Epithelial cell of esophagus (primary cell): ENCODE measurements at regions not wholly inside any gene's neighbourhood (a gene's known extent, or its start where the extent isn't known, plus 50 kb on each side); places are given as distances from the start of the nearest gene placed in this dataset.
"Not testable (repeated sequence)": the region's sequence is repeated elsewhere in the genome, so short reads cannot be mapped to it uniquely, and the experiment has no call there.

ENCODE experiments used
- DNase-seq: peaks from one replicate; pipeline ENCODE4 v3.0.0; 2010; ENCODE audit warnings: low read depth
- H3K4me3 ChIP-seq: 2 replicates; pipeline ENCODE4 v1.5.1; 2011; ENCODE audit warnings: mild to moderate bottlenecking, low read length, control low read depth
- TF ChIP-seq, protein P1 (sequence below): IDR thresholded peaks from 2 replicates; pipeline ENCODE4 v1.5.1; 2011; ENCODE audit warnings: low read depth, mild to moderate bottlenecking, low read length, control low read depth, inconsistent platforms; ENCODE audit not compliant: insufficient read depth; ENCODE audit errors: missing control alignments

DNA sequence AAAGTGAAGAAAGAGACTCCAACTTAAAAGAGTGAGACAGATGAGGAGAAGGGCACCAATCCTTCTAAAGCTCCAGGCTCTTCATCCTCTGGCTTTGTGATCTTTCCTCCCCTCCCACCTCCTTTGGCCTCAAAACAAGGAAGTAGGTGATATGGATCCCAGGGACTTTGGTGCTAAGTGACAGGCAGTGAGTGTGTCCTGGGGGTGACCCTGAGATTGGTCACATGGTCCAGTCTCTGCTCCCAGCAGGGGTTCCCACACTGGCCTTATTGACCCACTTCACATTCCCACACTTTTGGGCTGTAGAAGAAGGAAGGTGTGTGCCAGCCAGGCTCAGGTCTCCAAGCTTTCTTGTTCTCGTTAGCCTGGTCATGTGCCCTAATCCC, 401.2 kb upstream of the PROX1 start:
- TF ChIP-seq, protein P1, sequence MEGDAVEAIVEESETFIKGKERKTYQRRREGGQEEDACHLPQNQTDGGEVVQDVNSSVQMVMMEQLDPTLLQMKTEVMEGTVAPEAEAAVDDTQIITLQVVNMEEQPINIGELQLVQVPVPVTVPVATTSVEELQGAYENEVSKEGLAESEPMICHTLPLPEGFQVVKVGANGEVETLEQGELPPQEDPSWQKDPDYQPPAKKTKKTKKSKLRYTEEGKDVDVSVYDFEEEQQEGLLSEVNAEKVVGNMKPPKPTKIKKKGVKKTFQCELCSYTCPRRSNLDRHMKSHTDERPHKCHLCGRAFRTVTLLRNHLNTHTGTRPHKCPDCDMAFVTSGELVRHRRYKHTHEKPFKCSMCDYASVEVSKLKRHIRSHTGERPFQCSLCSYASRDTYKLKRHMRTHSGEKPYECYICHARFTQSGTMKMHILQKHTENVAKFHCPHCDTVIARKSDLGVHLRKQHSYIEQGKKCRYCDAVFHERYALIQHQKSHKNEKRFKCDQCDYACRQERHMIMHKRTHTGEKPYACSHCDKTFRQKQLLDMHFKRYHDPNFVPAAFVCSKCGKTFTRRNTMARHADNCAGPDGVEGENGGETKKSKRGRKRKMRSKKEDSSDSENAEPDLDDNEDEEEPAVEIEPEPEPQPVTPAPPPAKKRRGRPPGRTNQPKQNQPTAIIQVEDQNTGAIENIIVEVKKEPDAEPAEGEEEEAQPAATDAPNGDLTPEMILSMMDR: no peak
- H3K4me3 ChIP-seq: no peak overlapping the region
- DNase-seq: no peak

DNA sequence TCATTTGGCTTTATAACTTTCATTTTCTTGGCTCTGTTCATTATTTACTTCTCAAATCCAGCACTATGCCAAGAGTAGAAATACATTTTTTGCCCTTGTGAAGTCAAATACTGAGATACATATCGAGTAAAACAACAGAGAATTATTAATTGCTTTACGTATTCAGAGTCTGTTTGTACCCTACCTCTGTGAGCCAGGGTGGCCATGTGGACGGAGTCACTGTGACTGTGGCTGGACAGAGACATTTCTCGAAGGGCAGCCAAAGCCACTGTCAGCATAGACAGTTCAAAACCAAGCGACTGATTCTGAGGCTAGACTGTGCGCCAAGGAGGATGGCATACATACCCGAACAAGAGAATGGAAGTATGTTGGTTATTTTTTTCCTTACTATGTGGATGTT, 391.0 kb upstream of the PROX1 start:
- no peak overlapping the region for H3K4me3 ChIP-seq
- TF ChIP-seq, protein P1: no peak
- no peak for DNase-seq

DNA sequence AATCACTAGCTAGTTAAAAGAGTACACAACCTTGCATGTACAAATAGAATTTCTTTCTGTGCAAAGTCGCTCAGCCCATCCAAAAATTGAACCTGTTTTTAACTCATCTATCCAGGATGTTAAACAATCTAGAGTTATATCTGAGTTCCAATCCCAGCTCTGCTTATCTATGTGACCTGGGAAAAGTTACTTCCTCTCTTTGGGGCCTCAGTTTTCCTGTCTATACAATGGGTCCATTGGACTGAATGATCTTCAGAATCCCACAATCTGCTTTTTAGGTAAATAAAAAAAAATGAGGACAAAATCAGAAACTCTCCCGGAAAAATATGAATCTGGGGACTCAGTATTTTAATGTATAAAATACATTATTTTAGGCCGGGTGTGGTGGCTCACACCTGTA, 389.5 kb upstream of the PROX1 start:
- no peak overlapping the region for H3K4me3 ChIP-seq
- no peak for DNase-seq
- TF ChIP-seq, protein P1: no peak

DNA sequence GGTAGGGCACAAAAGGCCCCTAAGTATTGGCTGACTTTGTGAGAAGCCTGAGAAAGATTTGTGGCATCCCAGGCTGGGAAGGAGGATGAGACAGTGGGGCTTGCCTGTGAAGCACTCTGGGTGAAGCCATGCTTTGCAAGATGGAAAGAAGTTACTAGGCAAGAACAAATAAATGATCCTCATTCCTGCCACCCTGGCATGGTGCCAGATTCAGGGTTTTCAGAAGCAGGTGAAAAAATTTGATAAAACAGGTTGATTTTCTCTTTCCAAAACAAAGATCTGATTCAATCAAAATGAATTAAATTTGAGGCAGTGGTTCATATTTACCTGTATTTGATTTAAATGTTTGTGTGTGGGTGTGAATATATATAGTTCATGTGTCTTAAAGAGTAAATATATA, 386.9 kb upstream of the PROX1 start:
- TF ChIP-seq, protein P1: no peak
- H3K4me3 ChIP-seq: no peak overlapping the region
- no peak for DNase-seq

DNA sequence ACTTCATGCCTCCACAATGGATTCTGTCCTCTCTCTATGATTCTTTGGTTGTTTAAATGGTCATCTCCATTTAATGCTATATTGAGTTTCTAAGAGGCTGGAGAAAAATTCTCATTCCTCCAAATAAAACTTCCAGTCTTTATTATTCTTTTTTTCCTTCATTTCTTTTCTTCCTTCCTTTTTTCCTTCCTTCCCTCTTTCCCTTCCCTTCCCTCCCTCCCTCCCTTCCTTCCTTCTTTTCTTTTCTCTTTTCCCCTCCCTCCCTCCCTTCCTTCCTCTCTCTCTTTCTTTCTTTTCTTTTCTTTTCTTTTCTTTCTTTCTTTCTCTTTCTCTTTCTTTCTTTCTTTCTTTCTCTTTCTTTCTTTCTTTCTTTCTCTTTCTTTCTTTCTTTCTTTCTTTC, 386.1 kb upstream of the PROX1 start:
- not testable (repeated sequence) for DNase-seq, H3K4me3 ChIP-seq

DNA sequence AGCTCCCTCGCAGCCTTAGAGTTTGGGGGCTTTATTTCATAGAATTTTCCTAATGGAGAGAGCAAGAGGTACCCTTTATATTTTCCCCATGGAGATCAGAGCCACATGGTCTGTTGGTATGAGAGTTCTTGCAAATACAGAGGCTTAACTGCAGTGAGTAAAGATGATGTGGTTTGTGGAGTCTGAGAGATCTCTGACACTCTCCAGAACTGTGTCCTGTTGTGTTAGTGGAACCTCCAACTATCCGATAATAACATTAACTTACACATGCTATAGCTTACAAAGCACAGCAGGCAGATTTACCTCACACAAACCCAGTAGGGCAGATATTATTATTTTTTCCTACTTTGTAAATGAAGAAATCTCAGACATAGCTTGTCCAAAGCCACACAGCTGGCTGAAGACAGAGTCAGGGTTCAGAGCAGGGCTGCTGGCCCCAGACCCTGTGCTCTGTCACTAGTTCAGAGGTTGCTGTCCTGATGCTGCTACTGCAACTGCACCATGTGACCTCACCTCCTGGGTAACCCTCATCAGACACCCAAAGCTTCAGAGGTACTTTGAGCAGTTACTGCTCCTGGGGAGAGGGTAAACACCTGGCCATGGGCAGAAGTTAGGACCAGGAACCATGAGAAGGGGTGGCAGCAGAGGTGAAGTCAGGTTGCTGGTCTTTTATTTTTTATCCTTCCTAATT, 384.8 kb upstream of the PROX1 start:
- TF ChIP-seq, protein P1: no peak
- DNase-seq: no peak
- no peak overlapping the region for H3K4me3 ChIP-seq

DNA sequence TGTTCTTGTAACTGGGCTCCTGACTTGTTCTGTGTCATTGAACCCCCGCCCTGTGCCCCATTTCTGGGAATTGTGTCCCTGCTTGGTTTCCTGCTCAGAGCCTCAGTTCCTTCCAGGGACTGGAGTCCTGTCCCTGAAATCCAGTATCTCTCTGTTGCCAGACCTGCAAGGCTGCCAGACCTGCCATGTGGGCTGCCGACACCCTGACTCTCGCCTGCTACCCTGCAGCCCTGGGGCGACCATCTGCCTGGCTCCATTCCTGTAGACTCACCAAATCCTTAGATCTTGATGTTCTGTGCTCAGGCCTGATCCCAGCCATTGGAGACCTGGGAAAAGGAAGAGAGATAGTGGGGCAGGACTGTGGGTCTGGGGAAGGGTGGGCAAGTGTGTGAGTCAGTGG, 383.3 kb upstream of the PROX1 start:
- TF ChIP-seq, protein P1: no peak
- H3K4me3 ChIP-seq: no peak overlapping the region
- DNase-seq: no peak
